ENCODE measurements at regions not wholly inside any gene's neighbourhood (a gene's known extent, or its start where the extent isn't known, plus 50 kb on each side); places are given as distances from the start of the nearest gene placed in this dataset.

DNA sequence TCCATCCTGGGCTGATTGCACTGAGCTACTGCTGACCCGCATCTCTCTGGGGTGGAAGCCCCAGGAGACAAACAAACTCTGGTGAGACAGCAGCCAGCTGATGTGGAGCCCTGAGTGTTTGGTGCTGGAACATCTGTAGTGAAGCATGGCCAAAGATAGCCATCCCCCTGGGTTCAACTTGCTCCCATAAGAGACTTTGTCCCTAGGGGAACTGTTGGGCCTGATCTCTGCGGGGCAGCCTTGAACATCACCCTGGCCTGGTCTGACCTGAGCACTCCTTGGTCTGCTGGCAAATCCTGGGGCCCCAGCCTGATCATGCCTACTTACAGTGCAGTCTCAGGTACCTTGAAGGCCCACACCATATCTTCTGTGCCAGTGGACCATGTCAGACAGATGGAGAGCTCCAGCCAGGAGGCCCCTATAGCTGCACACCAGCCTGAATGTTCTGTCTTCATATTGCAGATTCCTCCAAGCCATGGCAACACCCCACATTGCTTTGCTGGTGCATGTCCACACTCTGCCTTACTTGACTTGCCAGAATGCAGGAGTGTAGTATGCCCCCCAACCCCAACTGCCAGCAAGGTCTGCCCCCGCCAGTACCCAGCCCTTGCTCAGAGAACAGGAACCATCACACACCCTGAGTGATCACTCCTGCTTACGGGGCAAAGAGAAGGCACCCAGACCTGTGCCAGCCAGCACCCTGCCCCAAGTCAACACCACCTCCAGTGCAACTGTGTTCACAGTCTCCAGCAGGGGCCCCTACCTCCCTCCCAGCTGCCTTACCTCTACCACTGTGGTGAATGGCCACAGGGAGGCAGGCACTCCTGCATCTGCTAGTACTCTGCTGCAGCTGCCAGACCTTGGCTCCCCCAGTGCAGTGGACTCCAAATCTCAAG is 690.5 kb upstream of the NR5A2 start:
- Mint-ChIP-seq H3K27ac (no peak overlapping the region), H3K4me1 (no peaks in the 10 kb centered on the region), H3K27me3 (ENCODE audit: low read depth) (no peaks in the 10 kb centered on the region), H3K4me3 (no peak overlapping the region), H3K36me3 (ENCODE audit: low read depth) (no peaks in the 10 kb centered on the region), H3K9me3 (no peaks in the 10 kb centered on the region)
- TF ChIP-seq, protein P1, sequence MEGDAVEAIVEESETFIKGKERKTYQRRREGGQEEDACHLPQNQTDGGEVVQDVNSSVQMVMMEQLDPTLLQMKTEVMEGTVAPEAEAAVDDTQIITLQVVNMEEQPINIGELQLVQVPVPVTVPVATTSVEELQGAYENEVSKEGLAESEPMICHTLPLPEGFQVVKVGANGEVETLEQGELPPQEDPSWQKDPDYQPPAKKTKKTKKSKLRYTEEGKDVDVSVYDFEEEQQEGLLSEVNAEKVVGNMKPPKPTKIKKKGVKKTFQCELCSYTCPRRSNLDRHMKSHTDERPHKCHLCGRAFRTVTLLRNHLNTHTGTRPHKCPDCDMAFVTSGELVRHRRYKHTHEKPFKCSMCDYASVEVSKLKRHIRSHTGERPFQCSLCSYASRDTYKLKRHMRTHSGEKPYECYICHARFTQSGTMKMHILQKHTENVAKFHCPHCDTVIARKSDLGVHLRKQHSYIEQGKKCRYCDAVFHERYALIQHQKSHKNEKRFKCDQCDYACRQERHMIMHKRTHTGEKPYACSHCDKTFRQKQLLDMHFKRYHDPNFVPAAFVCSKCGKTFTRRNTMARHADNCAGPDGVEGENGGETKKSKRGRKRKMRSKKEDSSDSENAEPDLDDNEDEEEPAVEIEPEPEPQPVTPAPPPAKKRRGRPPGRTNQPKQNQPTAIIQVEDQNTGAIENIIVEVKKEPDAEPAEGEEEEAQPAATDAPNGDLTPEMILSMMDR (IDR thresholded peaks at IDR 0.05; ENCODE audit: unreplicated experiment in 3 of 3), result no peak

DNA sequence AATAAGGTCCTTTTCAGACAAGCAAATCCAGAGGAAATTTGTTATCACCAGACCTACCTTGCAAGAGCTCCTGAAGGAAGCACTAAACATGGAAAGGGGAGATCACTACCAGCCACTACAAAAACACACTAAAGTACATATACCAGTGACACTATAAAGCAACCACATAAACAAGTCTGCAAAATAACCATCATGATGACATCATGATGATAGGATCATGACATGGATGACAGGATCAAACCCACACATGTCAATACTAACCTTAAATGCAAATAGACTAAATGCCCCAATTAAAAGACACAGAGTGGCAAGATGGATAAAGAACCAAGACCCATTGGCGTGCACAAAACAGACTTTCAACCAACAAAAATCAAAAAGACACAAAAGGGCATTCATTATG is 688.8 kb upstream of the NR5A2 start:
- no peaks in the 10 kb centered on the region for H3K36me3 Mint-ChIP-seq (ENCODE audit: low read depth)
- H3K27ac Mint-ChIP-seq, result no peak overlapping the region
- no peaks in the 10 kb centered on the region for H3K4me1 Mint-ChIP-seq
- no peaks in the 10 kb centered on the region for H3K27me3 Mint-ChIP-seq (ENCODE audit: low read depth)
- no peak overlapping the region for H3K4me3 Mint-ChIP-seq
- TF ChIP-seq, protein P1 (IDR thresholded peaks at IDR 0.05; ENCODE audit: unreplicated experiment in 3 of 3), result no peak
- peaks cover 2% of the 10 kb centered on the region for H3K9me3 Mint-ChIP-seq

DNA sequence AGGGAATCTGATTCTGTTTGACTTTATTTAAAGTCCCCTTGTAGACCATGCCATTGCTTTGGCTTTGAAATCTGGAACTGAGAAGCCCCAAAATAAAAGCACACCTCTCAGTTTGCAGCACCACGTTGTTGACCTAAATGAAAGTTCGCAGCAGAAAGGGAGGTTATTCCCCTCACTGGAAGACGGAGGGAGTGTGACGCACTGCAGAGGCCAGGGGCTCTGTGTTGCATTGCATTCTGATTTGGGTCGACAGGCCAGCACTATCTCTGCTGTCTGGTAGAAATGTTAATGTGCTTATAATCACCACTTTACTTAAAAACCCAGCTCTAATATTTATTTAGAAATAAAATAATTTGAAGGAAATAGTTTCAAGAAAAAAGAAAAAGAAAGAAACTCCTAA is 675.2 kb upstream of the NR5A2 start:
- Mint-ChIP-seq H3K4me1 (peaks cover 11% of the 10 kb centered on the region), H3K27me3 (ENCODE audit: low read depth) (no peaks in the 10 kb centered on the region), H3K27ac (peak overlapping the region; percentile 22 to 87 (median 25)), H3K36me3 (ENCODE audit: low read depth) (peaks cover 8% of the 10 kb centered on the region), H3K4me3 (no peak overlapping the region), H3K9me3 (peaks cover 11% of the 10 kb centered on the region)
- TF ChIP-seq, protein P1 (IDR thresholded peaks at IDR 0.05; ENCODE audit: unreplicated experiment in 3 of 3), result no peak

DNA sequence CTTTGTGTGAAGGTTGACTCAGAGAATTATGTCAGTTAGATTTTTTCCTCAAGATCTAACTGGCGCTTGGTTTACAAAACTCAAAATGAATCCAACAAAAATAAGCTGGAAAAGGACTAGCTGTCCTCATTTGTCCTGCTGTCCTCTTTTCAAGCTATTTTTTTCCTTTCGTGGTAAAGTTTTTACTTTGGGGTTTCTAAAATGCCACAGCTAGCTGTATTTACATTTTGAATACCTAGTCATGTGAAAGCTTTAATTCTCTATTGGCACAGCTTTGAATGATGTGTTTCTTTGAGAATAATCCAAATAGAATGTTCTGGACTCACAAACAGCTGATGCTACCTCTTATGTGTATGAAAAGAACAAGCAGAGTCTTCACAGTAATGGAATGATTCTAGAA is 673.6 kb upstream of the NR5A2 start:
- Mint-ChIP-seq H3K27ac (no peak overlapping the region), H3K27me3 (ENCODE audit: low read depth) (no peaks in the 10 kb centered on the region), H3K4me3 (no peak overlapping the region), H3K36me3 (ENCODE audit: low read depth) (peaks cover 2% of the 10 kb centered on the region), H3K4me1 (peaks cover 11% of the 10 kb centered on the region), H3K9me3 (peaks cover 3% of the 10 kb centered on the region)
- TF ChIP-seq, protein P1 (IDR thresholded peaks at IDR 0.05; ENCODE audit: unreplicated experiment in 3 of 3), result no peak

DNA sequence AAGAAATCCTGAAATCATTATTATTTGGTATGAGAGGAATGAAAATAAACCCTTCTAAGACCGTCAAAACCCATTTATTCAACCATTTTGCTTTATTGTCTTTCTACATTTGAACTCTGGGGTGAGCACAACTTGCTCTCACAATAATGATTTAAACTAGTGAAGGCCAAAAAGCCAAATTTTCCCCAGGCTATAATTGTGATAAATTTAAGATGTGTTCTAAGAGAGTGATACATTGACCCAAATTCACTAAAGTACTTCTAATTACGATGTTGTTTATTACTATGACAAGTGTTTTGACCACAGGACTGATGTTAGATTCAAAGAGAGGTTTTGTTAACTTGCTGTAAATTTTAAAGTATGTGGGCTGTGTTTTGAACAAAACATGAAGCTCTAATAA is 670.9 kb upstream of the NR5A2 start:
- TF ChIP-seq, protein P1 (IDR thresholded peaks at IDR 0.05; ENCODE audit: unreplicated experiment in 3 of 3), result no peak
- H3K4me1 Mint-ChIP-seq, result peaks cover 11% of the 10 kb centered on the region

DNA sequence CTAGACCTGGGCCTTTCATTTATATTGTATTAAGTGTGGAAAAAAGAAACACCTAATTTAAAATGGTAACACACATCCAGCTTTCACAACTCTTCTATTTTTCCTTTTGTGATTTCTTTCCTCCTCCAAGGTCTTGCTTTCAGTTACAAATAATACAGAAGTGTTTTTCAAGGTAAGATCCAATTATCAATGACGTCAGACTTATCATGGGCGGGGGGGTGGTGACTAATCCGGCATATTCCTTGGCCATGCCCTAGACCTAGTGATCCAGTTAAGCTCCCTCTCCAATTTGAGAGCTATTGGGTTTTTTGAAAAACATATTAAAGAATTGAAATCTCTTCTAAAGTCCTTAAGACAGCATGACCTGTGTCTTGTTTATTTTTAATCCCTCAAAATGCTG is 669.9 kb upstream of the NR5A2 start:
- Mint-ChIP-seq H3K27me3 (ENCODE audit: low read depth) (no peaks in the 10 kb centered on the region), H3K4me3 (no peak overlapping the region), H3K4me1 (peaks cover 4% of the 10 kb centered on the region), H3K9me3 (no peaks in the 10 kb centered on the region), H3K27ac (peak overlapping the region in 2 of 3 experiments; percentile 18 to 64), H3K36me3 (ENCODE audit: low read depth) (no peaks in the 10 kb centered on the region)
- TF ChIP-seq, protein P1 (IDR thresholded peaks at IDR 0.05; ENCODE audit: unreplicated experiment in 3 of 3), result no peak

More for the DNA sequence above, 670.9 kb upstream of the NR5A2 start:
- no peaks in the 10 kb centered on the region for H3K9me3 Mint-ChIP-seq
- H3K4me3 Mint-ChIP-seq, result no peak overlapping the region
- no peaks in the 10 kb centered on the region for H3K27me3 Mint-ChIP-seq (ENCODE audit: low read depth)
- H3K27ac Mint-ChIP-seq, result peak overlapping the region in 2 of 3 experiments; percentile 18 to 64
- no peaks in the 10 kb centered on the region for H3K36me3 Mint-ChIP-seq (ENCODE audit: low read depth)
